ENCODE measurements at regions not wholly inside any gene's neighbourhood (a gene's known extent, or its start where the extent isn't known, plus 50 kb on each side); places are given as distances from the start of the nearest gene placed in this dataset.

GRCh38 chr1:38721816-38722215, 137.8 kb downstream of the RRAGC start:
- Histone ChIP-seq H3K4me1 (no peaks in the 10 kb centered on the region), H3K27me3 (ENCODE audit: low read depth) (peaks cover 11% of the 10 kb centered on the region), H3K27ac (no peak overlapping the region), H3K36me3 (no peaks in the 10 kb centered on the region), H3K9me3 (no peaks in the 10 kb centered on the region), H3K4me3 (no peak overlapping the region)
- DNase-seq (no peak), ATAC-seq (no peak)
- no peak for TF ChIP-seq CTCF (IDR thresholded peaks at IDR 0.05)
- intact Hi-C loops (cut with DNase I) = no loop called here

- DNase-seq = no peak
- peaks cover 4% of the 10 kb centered on the region for H3K9me3 ChIP-seq
- no peaks in the 10 kb centered on the region for H3K36me3 ChIP-seq
- H3K4me1 ChIP-seq = no peaks in the 10 kb centered on the region
- no peak for ATAC-seq
- no peak overlapping the region for H3K27ac ChIP-seq
- no peak overlapping the region for H3K4me3 ChIP-seq
- TF ChIP-seq CTCF (IDR thresholded peaks at IDR 0.05) = no peak
- H3K27me3 ChIP-seq (ENCODE audit: low read depth) = peaks cover 6% of the 10 kb centered on the region
- intact Hi-C loops (cut with DNase I) = no loop called here
These were observed 139.7 kb downstream of the RRAGC start for GRCh38 chr1:38719880-38720279.

GRCh38 chr1:38718031-38718430, 141.5 kb downstream of the RRAGC start:
- no peak overlapping the region for H3K4me3 ChIP-seq
- TF ChIP-seq CTCF (IDR thresholded peaks at IDR 0.05) = no peak
- ATAC-seq = no peak
- H3K4me1 ChIP-seq = no peaks in the 10 kb centered on the region
- H3K27me3 ChIP-seq (ENCODE audit: low read depth) = peaks cover 5% of the 10 kb centered on the region
- intact Hi-C loops (cut with DNase I) = no loop called here
- no peak overlapping the region for H3K27ac ChIP-seq
- no peaks in the 10 kb centered on the region for H3K36me3 ChIP-seq
- DNase-seq = no peak
- H3K9me3 ChIP-seq = peaks cover 4% of the 10 kb centered on the region

- H3K36me3 ChIP-seq = no peaks in the 10 kb centered on the region
- H3K4me1 ChIP-seq = no peaks in the 10 kb centered on the region
- DNase-seq (no peak), ATAC-seq (no peak)
- H3K9me3 ChIP-seq = peaks cover 4% of the 10 kb centered on the region
- no peak overlapping the region for H3K27ac ChIP-seq
- H3K27me3 ChIP-seq (ENCODE audit: low read depth) = no peaks in the 10 kb centered on the region
- intact Hi-C loops (cut with DNase I) = no loop called here
- TF ChIP-seq CTCF (IDR thresholded peaks at IDR 0.05) = no peak
- H3K4me3 ChIP-seq = no peak overlapping the region
These were observed 143.3 kb downstream of the RRAGC start for GRCh38 chr1:38716229-38716628.

- Histone ChIP-seq H3K4me3 (no peak overlapping the region), H3K36me3 (no peaks in the 10 kb centered on the region), H3K4me1 (no peaks in the 10 kb centered on the region), H3K27me3 (ENCODE audit: low read depth) (no peaks in the 10 kb centered on the region), H3K9me3 (peaks cover 4% of the 10 kb centered on the region), H3K27ac (no peak overlapping the region)
- TF ChIP-seq CTCF (IDR thresholded peaks at IDR 0.05) = no peak
- DNase-seq = no peak
- ATAC-seq = no peak
- intact Hi-C loops (cut with DNase I) = no loop called here
These were observed 144.2 kb downstream of the RRAGC start for GRCh38 chr1:38715415-38715814.

- no peaks in the 10 kb centered on the region for H3K27me3 ChIP-seq (ENCODE audit: low read depth)
- ATAC-seq = no peak
- intact Hi-C loops (cut with DNase I) = no loop called here
- DNase-seq = no peak
- no peaks in the 10 kb centered on the region for H3K4me1 ChIP-seq
- no peak overlapping the region for H3K4me3 ChIP-seq
- H3K36me3 ChIP-seq = no peaks in the 10 kb centered on the region
- no peak for TF ChIP-seq CTCF (IDR thresholded peaks at IDR 0.05)
- peaks cover 4% of the 10 kb centered on the region for H3K9me3 ChIP-seq
- no peak overlapping the region for H3K27ac ChIP-seq
These were observed 147.5 kb downstream of the RRAGC start for GRCh38 chr1:38712046-38712445.
